K562 (cell line): ENCODE measurements at regions not wholly inside any gene's neighbourhood (a gene's known extent, or its start where the extent isn't known, plus 50 kb on each side); places are given as distances from the start of the nearest gene placed in this dataset.

ENCODE experiments used
- ATAC-seq: fragments of 200-7000 bp; cut with Tn5 transposase; 3 replicates; pipeline ENCODE4 v1.9.1; 2020; ENCODE audit warnings: moderate library complexity
- BruUV-seq: library from RNA; stranded (reverse); fragments of 400-500 nt; replicated peaks from 2 replicates; lab custom pipeline; 2021; lab: Mats Ljungman, UMichigan
- CTCF ChIA-PET: fragments of 300-600 bp; formaldehyde crosslinking; extraction: SDS; loops from one replicate; lab custom pipeline; 2021; ENCODE audit warnings: low intra/inter-chr PET ratio; lab: Yijun Ruan, JAX
- POLR2A ChIA-PET: fragments of 300-600, 350-650 bp; sonication (Branson Sonifier 250); formaldehyde crosslinking; extraction: SDS; loops from one replicate; lab custom pipeline; 2021; ENCODE audit warnings: antibody characterized with exemption, inconsistent platforms; lab: Yijun Ruan, JAX
- DNase-seq, 4 experiments: peaks; one replicate each; pipeline versions ENCODE4 v3.0.0 to v3.0.0-alpha.2; 2011 to 2018; ENCODE audit warnings: low spot score in 3 of 4, mixed read lengths in 3 of 4; ENCODE audit errors: extremely low read depth in 1 of 4
- FAIRE-seq: peaks from 2 replicates; lab custom pipeline; 2011; peaks lifted over from hg19 to GRCh38; lab: Jason Lieb, UNC
- H2AFZ ChIP-seq: 2 replicates; pipeline ENCODE4 v1.6.0; 2011; ENCODE audit warnings: low read depth, low read length, control low read depth, inconsistent platforms
- H3K27ac ChIP-seq: fragments of 200-600 bp; 3 replicates; pipeline ENCODE4 v1.8.0; 2011; ENCODE audit warnings: low read depth, mild to moderate bottlenecking, control low read depth, inconsistent platforms, low read length, moderate library complexity, mixed read lengths; ENCODE audit errors: extremely low read depth
- H3K27me3 ChIP-seq, 2 experiments: fragments of 300-600 bp in 1 of 2; 2 replicates in 1 of 2; 3 replicates in 1 of 2; pipeline versions ENCODE4 v1.6.0 to v1.8.0; 2011; ENCODE audit warnings: inconsistent platforms in 2 of 2, low read length in 2 of 2, mild to moderate bottlenecking in 1 of 2, mixed read lengths in 1 of 2, moderate library complexity in 1 of 2; ENCODE audit not compliant: control insufficient read depth in 2 of 2, insufficient read depth in 2 of 2
- H3K36me3 ChIP-seq: fragments of 300-600 bp; 3 replicates; pipeline ENCODE4 v1.8.0; 2011; ENCODE audit warnings: mild to moderate bottlenecking, low read length, inconsistent platforms; ENCODE audit not compliant: control insufficient read depth, insufficient read depth
- H3K4me1 ChIP-seq, 2 experiments: fragments of 200-600 bp in 1 of 2; replicated peaks in 1 of 2; 2 replicates in 1 of 2; 3 replicates in 1 of 2; pipeline versions ENCODE4 v1.5.1 to v1.8.0; 2011; ENCODE audit warnings: inconsistent platforms in 2 of 2, low read length in 2 of 2, mild to moderate bottlenecking in 1 of 2, mixed read lengths in 1 of 2, moderate library complexity in 1 of 2; ENCODE audit not compliant: control insufficient read depth in 2 of 2, insufficient read depth in 2 of 2
- H3K4me2 ChIP-seq: 2 replicates; pipeline ENCODE4 v1.6.1; 2011; ENCODE audit warnings: low read length, control low read depth, inconsistent platforms, mixed read lengths; ENCODE audit not compliant: insufficient read depth
- H3K4me3 ChIP-seq: fragments of 200-600 bp; sonication (generic), shearing (Covaris generic); 2 replicates; pipeline ENCODE4 v1.5.1; 2016; ENCODE audit warnings: control low read depth, inconsistent platforms
- H3K79me2 ChIP-seq: fragments of 200-600 bp; 3 replicates; pipeline ENCODE4 v1.8.0; 2011; ENCODE audit warnings: low read length, inconsistent platforms; ENCODE audit not compliant: control insufficient read depth, insufficient read depth
- H3K9ac ChIP-seq, 2 experiments: 2 replicates each; pipeline versions ENCODE4 v1.6.0 to v1.6.1; 2011; ENCODE audit warnings: low read depth in 2 of 2, low read length in 2 of 2, control low read depth in 1 of 2, inconsistent platforms in 1 of 2, mild to moderate bottlenecking in 1 of 2, mixed read lengths in 1 of 2; ENCODE audit not compliant: insufficient read depth in 1 of 2
- H3K9me1 ChIP-seq: one replicate; pipeline ENCODE4 v1.6.0; 2011; ENCODE audit warnings: inconsistent platforms, mild to moderate bottlenecking, low read length, moderate library complexity; ENCODE audit not compliant: control insufficient read depth, insufficient read depth
- H3K9me3 ChIP-seq: replicated peaks from 2 replicates; pipeline ENCODE4 v1.5.1; 2011; ENCODE audit warnings: low read depth, low read length, inconsistent platforms; ENCODE audit not compliant: control insufficient read depth, insufficient read depth
- H4K20me1 ChIP-seq: replicated peaks from 2 replicates; pipeline ENCODE4 v1.6.1; 2011; ENCODE audit warnings: low read length, inconsistent platforms, mixed read lengths; ENCODE audit not compliant: control insufficient read depth, insufficient read depth
- EP400 ChIP-seq: fragments of 450-650 bp; IDR thresholded peaks from 2 replicates; pipeline ENCODE4 v1.6.1; 2017; ENCODE audit warnings: antibody characterized with exemption, mild to moderate bottlenecking, moderate library complexity
- EWSR1 ChIP-seq: fragments of 450-650 bp; IDR thresholded peaks from 2 replicates; pipeline ENCODE4 v1.6.1; 2018; ENCODE audit warnings: borderline replicate concordance, mild to moderate bottlenecking, low read depth, moderate library complexity; ENCODE audit not compliant: partially characterized antibody
- MYNN ChIP-seq, 2 experiments: sonication (generic); formaldehyde crosslinking in 1 of 2; IDR thresholded peaks; 2 replicates each; pipeline versions ENCODE4 v1.5.0 to v1.6.1; 2016 to 2020; ENCODE audit warnings: antibody characterized with exemption in 1 of 2, missing genetic modification reagents in 1 of 2
- SLC30A9 ChIP-seq: fragments of 250-450 bp; sonication (Bioruptor Pico); IDR thresholded peaks from 2 replicates; pipeline ENCODE4 v1.8.0; 2022; ENCODE audit warnings: mild to moderate bottlenecking, moderate library complexity
- ZFP36 ChIP-seq: fragments of 150-350 bp; IDR thresholded peaks from 2 replicates; pipeline ENCODE4 v1.6.1; 2018; ENCODE audit warnings: low read length, low read depth; ENCODE audit not compliant: partially characterized antibody
- ZNF121 ChIP-seq: sonication (generic); formaldehyde crosslinking; conservative IDR thresholded peaks from 2 replicates; pipeline ENCODE4 v1.8.0; 2022; ENCODE audit warnings: missing genetic modification reagents
- WGBS: fragments of 100-300 bp; shearing (Covaris generic); methylation state at CpG from one replicate; pipeline ENCODE4 v1.1.6; 2016; ENCODE audit warnings: low coverage, mixed read lengths; ENCODE audit not compliant: insufficient coverage; ENCODE audit errors: missing lambda C conversion rate; 5-methylcytosine and 5-hydroxymethylcytosine counted together
- in situ Hi-C: fragments of 300-500 bp; cut with MboI; formaldehyde crosslinking; loops from 4 replicates; pipeline ENCODE4 v1.15.0; 2018; ENCODE audit warnings: inconsistent platforms, mixed read lengths
- intact Hi-C: fragments of 100-400 bp; cut with micrococcal nuclease; formaldehyde crosslinking; loops from 2 replicates; pipeline ENCODE4 v1.14.2; 2022

DNA sequence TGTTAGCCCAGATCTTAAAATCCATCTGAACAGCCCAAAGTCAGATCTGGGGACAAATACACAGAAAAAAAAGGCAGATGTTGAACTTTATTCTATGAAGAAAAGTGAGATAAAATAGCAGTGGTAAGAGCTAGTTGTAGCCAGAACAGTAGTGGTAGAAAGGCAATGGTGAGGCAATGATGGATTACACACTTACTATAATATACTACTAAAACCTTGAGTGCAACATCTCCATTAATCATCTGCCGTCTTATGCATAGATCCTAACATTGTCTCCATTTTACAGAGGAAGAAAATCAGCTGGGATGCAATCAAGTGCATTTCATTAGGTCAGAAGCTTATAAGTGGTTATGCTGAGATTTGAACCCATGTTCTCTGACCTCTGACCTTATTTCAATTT, 699.6 kb downstream of the CDH11 start:
- intact Hi-C loops, result no loop called here
- no peaks in the 10 kb centered on the region for H3K27me3 ChIP-seq
- 0% methylated on average over 1 of the region's 1 CpG for WGBS
- no TSS peak for BruUV-seq
- no peaks in the 10 kb centered on the region for H3K9me1 ChIP-seq
- no peak overlapping the region for H3K4me3 ChIP-seq
- DNase-seq, result no peak
- H3K36me3 ChIP-seq, result no peaks in the 10 kb centered on the region
- in situ Hi-C loops, result no loop called here
- H4K20me1 ChIP-seq, result no peaks in the 10 kb centered on the region
- no peaks in the 10 kb centered on the region for H3K79me2 ChIP-seq
- no peak overlapping the region for H3K9ac ChIP-seq
- no peaks in the 10 kb centered on the region; the same call in 1 of the 2 replicates for H3K9me3 ChIP-seq
- CTCF ChIA-PET, result no interaction called here
- H2AFZ ChIP-seq, result no peak overlapping the region
- no peak for FAIRE-seq
- TF ChIP-seq SLC30A9 (CRISPR knock-in tag) (no peak), MYNN (IDR thresholded peaks at IDR 0.05) (no peak), MYNN (CRISPR knock-in tag; IDR thresholded peaks at IDR 0.05) (no peak), EWSR1 (no peak), ZNF121 (CRISPR knock-in tag) (no peak)
- TF ChIP-seq, all 486 proteins: peak for 0
- POLR2A ChIA-PET, result no interaction called here
- ATAC-seq, result no peak
- Histone ChIP-seq H3K4me2 (no peak overlapping the region), H3K27ac (no peak overlapping the region), H3K4me1 (no peaks in the 10 kb centered on the region)

DNA sequence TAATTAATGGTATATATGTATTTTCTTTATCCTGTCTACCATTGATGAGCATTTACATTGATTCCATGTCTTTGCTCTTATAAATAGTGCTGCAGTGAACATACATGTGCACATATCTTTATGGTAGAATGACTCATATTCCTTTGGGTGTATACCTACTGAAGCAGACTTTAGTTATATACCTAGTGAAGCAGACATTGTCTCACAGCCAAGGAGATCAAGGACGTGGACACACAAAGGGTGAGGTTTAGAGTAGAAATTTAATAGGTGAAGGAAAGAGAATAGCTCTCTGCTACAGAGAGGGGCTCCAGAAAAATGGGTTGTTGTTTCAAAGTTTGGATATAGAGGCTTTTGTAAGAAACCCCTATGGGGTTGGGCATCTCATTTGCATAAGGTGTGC, 700.3 kb downstream of the CDH11 start:
- Histone ChIP-seq H3K9me3 (0 out of 2 replicates have a peak, but pooled peaks cover 1% of the 10 kb centered on the region), H3K4me1 (no peaks in the 10 kb centered on the region), H4K20me1 (no peaks in the 10 kb centered on the region), H3K4me2 (no peak overlapping the region), H3K27ac (no peak overlapping the region), H2AFZ (no peak overlapping the region), H3K9ac (no peak overlapping the region), H3K9me1 (no peaks in the 10 kb centered on the region), H3K4me3 (no peak overlapping the region), H3K36me3 (no peaks in the 10 kb centered on the region), H3K79me2 (no peaks in the 10 kb centered on the region), H3K27me3 (no peaks in the 10 kb centered on the region)
- POLR2A ChIA-PET, result no interaction called here
- CTCF ChIA-PET, result no interaction called here
- TF ChIP-seq EP400, result no peak
- TF ChIP-seq ZFP36, result peak; percentile 80
- WGBS, result 0% methylated on average over 1 of the region's 1 CpG
- ATAC-seq (no peak), FAIRE-seq (peak; percentile 15), DNase-seq (no peak)
- intact Hi-C loops, result no loop called here
- in situ Hi-C loops, result no loop called here
- no TSS peak for BruUV-seq
